CD4-positive, alpha-beta T cell (primary cell): ENCODE measurements at regions not wholly inside any gene's neighbourhood (a gene's known extent, or its start where the extent isn't known, plus 50 kb on each side); places are given as distances from the start of the nearest gene placed in this dataset.

Source experiments
- ATAC-seq: fragments of 200-7000 bp; cut with Tn5 transposase; one replicate; pipeline ENCODE4 v1.10.0; 2022; ENCODE audit warnings: mild to moderate bottlenecking; ENCODE audit not compliant: poor library complexity
- CTCF ChIA-PET: fragments of 350-600 bp; sonication (Branson Sonifier 250); formaldehyde crosslinking; loops from one replicate; lab custom pipeline; 2021; ENCODE audit warnings: antibody characterized with exemption, inconsistent platforms; lab: Charles Lee
- POLR2A ChIA-PET: fragments of 350-600 bp; sonication (Branson Sonifier 250); formaldehyde crosslinking; loops from one replicate; lab custom pipeline; 2021; ENCODE audit warnings: antibody characterized with exemption, inconsistent platforms; lab: Charles Lee
- DNase-seq, 14 experiments: peaks; one replicate each; pipeline ENCODE4 v3.0.0-alpha.2; 2013 to 2020; ENCODE audit warnings: mixed read lengths in 2 of 14
- H3K27ac ChIP-seq, 2 donors: one replicate each; pipeline versions ENCODE4 v1.5.1 to v1.7.0; 2013; ENCODE audit warnings: low read length in 2 of 2, low read depth in 1 of 2, mild to moderate bottlenecking in 1 of 2
- H3K27me3 ChIP-seq, 2 experiments: 1 replicate in 1 of 2; 2 replicates in 1 of 2; pipeline versions ENCODE4 v1.6.1 to v1.7.0; 2013; ENCODE audit warnings: low read length in 2 of 2, control low read depth in 1 of 2, mild to moderate bottlenecking in 1 of 2, moderate library complexity in 1 of 2; ENCODE audit not compliant: insufficient read depth in 2 of 2, control insufficient read depth in 1 of 2
- H3K36me3 ChIP-seq: one replicate; pipeline ENCODE4 v1.6.1; 2013; ENCODE audit warnings: low read length, control low read depth; ENCODE audit not compliant: insufficient read depth
- H3K4me1 ChIP-seq: one replicate; pipeline ENCODE4 v1.6.1; 2013; ENCODE audit warnings: low read length, control low read depth; ENCODE audit not compliant: insufficient read depth
- H3K4me3 ChIP-seq: one replicate; pipeline ENCODE4 v1.5.1; 2013; ENCODE audit warnings: mild to moderate bottlenecking, low read length, moderate library complexity
- H3K9me3 ChIP-seq, 2 experiments: 1 replicate in 1 of 2; 2 replicates in 1 of 2; pipeline versions ENCODE4 v1.6.1 to v1.7.0; 2013; ENCODE audit warnings: low read length in 2 of 2, mild to moderate bottlenecking in 2 of 2, control low read depth in 1 of 2, moderate library complexity in 1 of 2; ENCODE audit not compliant: control insufficient read depth in 1 of 2, insufficient read depth in 1 of 2
- H3K27ac Mint-ChIP-seq: one replicate; pipeline ENCODE4 v1.8.0; 2020; ENCODE audit warnings: mixed read lengths
- H3K27me3 Mint-ChIP-seq: one replicate; pipeline ENCODE4 v1.8.0; 2021; ENCODE audit warnings: mixed read lengths
- H3K36me3 Mint-ChIP-seq: one replicate; pipeline ENCODE4 v1.8.0; 2021; ENCODE audit warnings: low read depth, mixed read lengths
- H3K4me1 Mint-ChIP-seq: one replicate; pipeline ENCODE4 v1.8.0; 2021; ENCODE audit warnings: low read depth, mixed read lengths
- H3K4me3 Mint-ChIP-seq: one replicate; pipeline ENCODE4 v1.8.0; 2020; ENCODE audit warnings: mild to moderate bottlenecking, mixed read lengths
- H3K9me3 Mint-ChIP-seq: one replicate; pipeline ENCODE4 v1.8.0; 2020; ENCODE audit warnings: mixed read lengths
- intact Hi-C, 2 experiments: fragments of 100-400 bp; cut with DNase I in 1 of 2; cut with micrococcal nuclease in 1 of 2; formaldehyde crosslinking; loops; one replicate each; pipeline versions ENCODE4 v1.15.1 to v1.9.0; 2023 to 2025; cut with DNase I, micrococcal nuclease
- TF ChIP-seq, protein P1 (sequence below): fragments of 200-600 bp; IDR thresholded peaks from one replicate; pipeline ENCODE4 v1.8.0; 2022; ENCODE audit warnings: antibody characterized with exemption, mild to moderate bottlenecking

GRCh38 chr12:92444763-92445162, 258.0 kb upstream of the PLEKHG7 start:
- TF ChIP-seq, protein P1, sequence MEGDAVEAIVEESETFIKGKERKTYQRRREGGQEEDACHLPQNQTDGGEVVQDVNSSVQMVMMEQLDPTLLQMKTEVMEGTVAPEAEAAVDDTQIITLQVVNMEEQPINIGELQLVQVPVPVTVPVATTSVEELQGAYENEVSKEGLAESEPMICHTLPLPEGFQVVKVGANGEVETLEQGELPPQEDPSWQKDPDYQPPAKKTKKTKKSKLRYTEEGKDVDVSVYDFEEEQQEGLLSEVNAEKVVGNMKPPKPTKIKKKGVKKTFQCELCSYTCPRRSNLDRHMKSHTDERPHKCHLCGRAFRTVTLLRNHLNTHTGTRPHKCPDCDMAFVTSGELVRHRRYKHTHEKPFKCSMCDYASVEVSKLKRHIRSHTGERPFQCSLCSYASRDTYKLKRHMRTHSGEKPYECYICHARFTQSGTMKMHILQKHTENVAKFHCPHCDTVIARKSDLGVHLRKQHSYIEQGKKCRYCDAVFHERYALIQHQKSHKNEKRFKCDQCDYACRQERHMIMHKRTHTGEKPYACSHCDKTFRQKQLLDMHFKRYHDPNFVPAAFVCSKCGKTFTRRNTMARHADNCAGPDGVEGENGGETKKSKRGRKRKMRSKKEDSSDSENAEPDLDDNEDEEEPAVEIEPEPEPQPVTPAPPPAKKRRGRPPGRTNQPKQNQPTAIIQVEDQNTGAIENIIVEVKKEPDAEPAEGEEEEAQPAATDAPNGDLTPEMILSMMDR, result no peak
- H3K4me1 Mint-ChIP-seq, result peaks cover 28% of the 10 kb centered on the region
- H3K4me3 Mint-ChIP-seq, result no peak overlapping the region
- Histone ChIP-seq H3K36me3 (no peaks in the 10 kb centered on the region), H3K9me3 (no peaks in the 10 kb centered on the region), H3K4me1 (peaks cover 3% of the 10 kb centered on the region), H3K27ac (no peak overlapping the region), H3K4me3 (no peak overlapping the region), H3K27me3 (no peaks in the 10 kb centered on the region)
- ChIA-PET POLR2A (no interaction called here), CTCF (no interaction called here)
- peak in 3 of 14 experiments; percentile 16 to 70 (median 56) for DNase-seq
- H3K9me3 Mint-ChIP-seq, result peaks cover 3% of the 10 kb centered on the region
- H3K27ac Mint-ChIP-seq, result no peak overlapping the region
- H3K36me3 Mint-ChIP-seq, result no peaks in the 10 kb centered on the region
- H3K27me3 Mint-ChIP-seq, result no peaks in the 10 kb centered on the region
- no peak for ATAC-seq
- intact Hi-C loops, result no loop called here

- H3K4me1 Mint-ChIP-seq, result peaks cover 39% of the 10 kb centered on the region
- intact Hi-C loops, result no loop called here
- ChIA-PET CTCF (no interaction called here), POLR2A (no interaction called here)
- Histone ChIP-seq H3K36me3 (no peaks in the 10 kb centered on the region), H3K4me3 (no peak overlapping the region), H3K9me3 (no peaks in the 10 kb centered on the region), H3K27ac (no peak overlapping the region), H3K27me3 (no peaks in the 10 kb centered on the region), H3K4me1 (peaks cover 3% of the 10 kb centered on the region)
- no peaks in the 10 kb centered on the region for H3K9me3 Mint-ChIP-seq
- H3K4me3 Mint-ChIP-seq, result no peak overlapping the region
- no peak for ATAC-seq
- H3K36me3 Mint-ChIP-seq, result no peaks in the 10 kb centered on the region
- no peaks in the 10 kb centered on the region for H3K27me3 Mint-ChIP-seq
- TF ChIP-seq, protein P1, result no peak
- peak in 1 of 14 experiments; percentile 24 for DNase-seq
- no peak overlapping the region for H3K27ac Mint-ChIP-seq
Measured at GRCh38 chr12:92442782-92443181, 260.0 kb upstream of the PLEKHG7 start.

DNA sequence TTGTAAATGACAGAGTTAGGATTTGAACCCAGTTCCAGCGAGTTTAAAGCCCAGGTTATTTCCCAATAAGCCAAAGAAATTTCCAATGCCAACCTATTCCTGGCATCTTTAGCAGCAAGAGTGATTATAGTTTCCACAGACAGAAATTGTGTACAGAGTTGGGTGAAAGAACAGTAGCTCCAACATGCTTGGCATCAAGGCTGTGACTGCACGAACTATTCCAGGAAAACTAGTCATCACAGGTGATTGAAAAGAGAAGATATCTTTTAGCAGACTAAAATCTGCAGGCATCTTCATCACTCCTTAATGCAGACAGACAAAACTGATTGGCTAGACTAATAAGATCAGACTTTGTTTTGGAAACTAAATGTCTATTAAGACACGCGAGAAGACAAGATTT, 262.7 kb upstream of the PLEKHG7 start:
- Mint-ChIP-seq H3K36me3 (no peaks in the 10 kb centered on the region), H3K4me3 (no peak overlapping the region), H3K27me3 (no peaks in the 10 kb centered on the region), H3K4me1 (peaks cover 34% of the 10 kb centered on the region), H3K27ac (no peak overlapping the region), H3K9me3 (peaks cover under 1% of the 10 kb centered on the region)
- no peaks in the 10 kb centered on the region for H3K9me3 ChIP-seq
- H3K4me3 ChIP-seq, result no peak overlapping the region
- CTCF ChIA-PET, result no interaction called here
- DNase-seq (no peak), ATAC-seq (no peak)
- H3K36me3 ChIP-seq, result no peaks in the 10 kb centered on the region
- intact Hi-C loops, result no loop called here
- POLR2A ChIA-PET, result no interaction called here
- no peaks in the 10 kb centered on the region for H3K4me1 ChIP-seq
- no peaks in the 10 kb centered on the region for H3K27me3 ChIP-seq
- TF ChIP-seq, protein P1, result no peak
- no peak overlapping the region for H3K27ac ChIP-seq
